ENCODE measurements at regions not wholly inside any gene's neighbourhood (a gene's known extent, or its start where the extent isn't known, plus 50 kb on each side); places are given as distances from the start of the nearest gene placed in this dataset.

GRCh38 chr9:119487118-119487827, 118.0 kb upstream of the BRINP1 start:
- Histone ChIP-seq H3K27ac (ENCODE audit: low read length) (no peak overlapping the region), H3K4me3 (ENCODE audit: low read depth in 2 of 2, low read length in 2 of 2) (no peak overlapping the region), H3K36me3 (ENCODE audit: control insufficient read depth, insufficient read depth, low read length) (no peaks in the 10 kb centered on the region), H3K27me3 (ENCODE audit: control insufficient read depth, insufficient read depth, low read length) (no peaks in the 10 kb centered on the region), H3K4me1 (ENCODE audit: control insufficient read depth, insufficient read depth, low read length) (no peaks in the 10 kb centered on the region), H3K9me3 (ENCODE audit: control insufficient read depth, insufficient read depth, low read depth, low read length) (no peaks in the 10 kb centered on the region)
- no TSS peak for BruUV-seq (replicated peaks)
- in situ Hi-C loops (cut with HindIII; ENCODE audit: low pct_unique_long_range_greater_than_20kb, low sequenced_read_pairs) = no loop called here
- CTCF ChIA-PET = no interaction called here
- intact Hi-C loops (cut with micrococcal nuclease; ENCODE audit: unreplicated experiment) = no loop called here
- POLR2A ChIA-PET = no interaction called here
- ATAC-seq (no peak), DNase-seq (ENCODE audit: low read depth, low spot score) (no peak)
- TF ChIP-seq REST (IDR thresholded peaks at IDR 0.05; ENCODE audit: insufficient read depth in 1 of 2, low read depth in 2 of 2, low read length in 1 of 2) (no peak), POLR2AphosphoS5 (IDR thresholded peaks at IDR 0.05; ENCODE audit: low read depth, low read length) (no peak), TCF7L2 (IDR thresholded peaks at IDR 0.05; ENCODE audit: low read depth, low read length) (no peak), CTCF (IDR thresholded peaks at IDR 0.05) (no peak), SIN3A (IDR thresholded peaks at IDR 0.05; ENCODE audit: borderline replicate concordance, insufficient read depth, low read depth, low read length) (no peak)

GRCh38 chr9:119483153-119483552, 113.9 kb upstream of the BRINP1 start:
- no peak overlapping the region for H3K27ac ChIP-seq (ENCODE audit: low read length)
- no peaks in the 10 kb centered on the region for H3K4me1 ChIP-seq (ENCODE audit: control insufficient read depth, insufficient read depth, low read length)
- H3K9me3 ChIP-seq (ENCODE audit: control insufficient read depth, insufficient read depth, low read depth, low read length) = no peaks in the 10 kb centered on the region
- no peaks in the 10 kb centered on the region for H3K36me3 ChIP-seq (ENCODE audit: control insufficient read depth, insufficient read depth, low read length)
- TF ChIP-seq REST (IDR thresholded peaks at IDR 0.05; ENCODE audit: insufficient read depth in 1 of 2, low read depth in 2 of 2, low read length in 1 of 2) = no peak
- TF ChIP-seq CTCF (IDR thresholded peaks at IDR 0.05) = no peak
- intact Hi-C loops (cut with micrococcal nuclease; ENCODE audit: unreplicated experiment) (no loop called here), in situ Hi-C loops (cut with HindIII; ENCODE audit: low pct_unique_long_range_greater_than_20kb, low sequenced_read_pairs) (no loop called here)
- ChIA-PET POLR2A (no interaction called here), CTCF (no interaction called here)
- H3K4me3 ChIP-seq (ENCODE audit: low read depth in 2 of 2, low read length in 2 of 2) = no peak overlapping the region
- no peak for DNase-seq (ENCODE audit: low read depth, low spot score)
- BruUV-seq (replicated peaks) = no TSS peak
- no peak for ATAC-seq
- H3K27me3 ChIP-seq (ENCODE audit: control insufficient read depth, insufficient read depth, low read length) = no peaks in the 10 kb centered on the region
